Activated B cell treated with CpG ODN at 0.5 μM for 24 hours (primary cell): ENCODE measurements at regions not wholly inside any gene's neighbourhood (a gene's known extent, or its start where the extent isn't known, plus 50 kb on each side); places are given as distances from the start of the nearest gene placed in this dataset.

Experiments
- ATAC-seq: fragments of 200-7000 bp; cut with Tn5 transposase; one replicate; pipeline ENCODE4 v1.10.0; 2021; ENCODE audit warnings: low read depth, mild to moderate bottlenecking, moderate library complexity
- CTCF ChIA-PET: fragments of 350-600 bp; sonication (Branson Sonifier 250); formaldehyde crosslinking; loops from one replicate; lab custom pipeline; 2021; ENCODE audit warnings: antibody characterized with exemption; lab: Charles Lee
- POLR2A ChIA-PET: fragments of 350-600 bp; sonication (Branson Sonifier 250); formaldehyde crosslinking; loops from one replicate; lab custom pipeline; 2021; ENCODE audit warnings: antibody characterized with exemption; lab: Charles Lee
- DNase-seq: peaks from one replicate; pipeline ENCODE4 v3.0.0; 2022
- H3K27ac Mint-ChIP-seq: one replicate; pipeline ENCODE4 v1.8.0; 2020; ENCODE audit warnings: mixed read lengths
- H3K27me3 Mint-ChIP-seq: one replicate; pipeline ENCODE4 v1.8.0; 2021; ENCODE audit warnings: mixed read lengths
- H3K36me3 Mint-ChIP-seq: one replicate; pipeline ENCODE4 v1.8.0; 2021; ENCODE audit warnings: low read depth, mixed read lengths
- H3K4me1 Mint-ChIP-seq: one replicate; pipeline ENCODE4 v1.8.0; 2021; ENCODE audit warnings: mixed read lengths
- H3K4me3 Mint-ChIP-seq: one replicate; pipeline ENCODE4 v1.8.0; 2020; ENCODE audit warnings: mild to moderate bottlenecking, mixed read lengths
- H3K9me3 Mint-ChIP-seq: one replicate; pipeline ENCODE4 v1.8.0; 2020; ENCODE audit warnings: mixed read lengths
- intact Hi-C: fragments of 100-400 bp; cut with micrococcal nuclease; formaldehyde crosslinking; loops from one replicate; pipeline ENCODE4 v1.15.1; 2024
- TF ChIP-seq, protein P1 (sequence below): fragments of 200-600 bp; IDR thresholded peaks from one replicate; pipeline ENCODE4 v1.8.0; 2022; ENCODE audit warnings: antibody characterized with exemption, mild to moderate bottlenecking

GRCh38 chr5:110103081-110103480 is 413.4 kb downstream of the MAN2A1 start:
- POLR2A ChIA-PET = no interaction called here
- ATAC-seq (no peak), DNase-seq (no peak)
- Mint-ChIP-seq H3K27ac (no peak overlapping the region), H3K4me1 (no peaks in the 10 kb centered on the region), H3K9me3 (no peaks in the 10 kb centered on the region), H3K4me3 (no peak overlapping the region), H3K36me3 (no peaks in the 10 kb centered on the region), H3K27me3 (peaks cover 3% of the 10 kb centered on the region)
- CTCF ChIA-PET = no interaction called here
- intact Hi-C loops = no loop called here
- TF ChIP-seq, protein P1, sequence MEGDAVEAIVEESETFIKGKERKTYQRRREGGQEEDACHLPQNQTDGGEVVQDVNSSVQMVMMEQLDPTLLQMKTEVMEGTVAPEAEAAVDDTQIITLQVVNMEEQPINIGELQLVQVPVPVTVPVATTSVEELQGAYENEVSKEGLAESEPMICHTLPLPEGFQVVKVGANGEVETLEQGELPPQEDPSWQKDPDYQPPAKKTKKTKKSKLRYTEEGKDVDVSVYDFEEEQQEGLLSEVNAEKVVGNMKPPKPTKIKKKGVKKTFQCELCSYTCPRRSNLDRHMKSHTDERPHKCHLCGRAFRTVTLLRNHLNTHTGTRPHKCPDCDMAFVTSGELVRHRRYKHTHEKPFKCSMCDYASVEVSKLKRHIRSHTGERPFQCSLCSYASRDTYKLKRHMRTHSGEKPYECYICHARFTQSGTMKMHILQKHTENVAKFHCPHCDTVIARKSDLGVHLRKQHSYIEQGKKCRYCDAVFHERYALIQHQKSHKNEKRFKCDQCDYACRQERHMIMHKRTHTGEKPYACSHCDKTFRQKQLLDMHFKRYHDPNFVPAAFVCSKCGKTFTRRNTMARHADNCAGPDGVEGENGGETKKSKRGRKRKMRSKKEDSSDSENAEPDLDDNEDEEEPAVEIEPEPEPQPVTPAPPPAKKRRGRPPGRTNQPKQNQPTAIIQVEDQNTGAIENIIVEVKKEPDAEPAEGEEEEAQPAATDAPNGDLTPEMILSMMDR = no peak

- Mint-ChIP-seq H3K4me3 (no peak overlapping the region), H3K9me3 (no peaks in the 10 kb centered on the region), H3K27me3 (peaks cover 3% of the 10 kb centered on the region), H3K27ac (no peak overlapping the region), H3K4me1 (no peaks in the 10 kb centered on the region), H3K36me3 (no peaks in the 10 kb centered on the region)
- no peak for ATAC-seq
- CTCF ChIA-PET = no interaction called here
- DNase-seq = no peak
- POLR2A ChIA-PET = no interaction called here
- intact Hi-C loops = no loop called here
- TF ChIP-seq, protein P1 = no peak
These were observed 414.5 kb downstream of the MAN2A1 start for GRCh38 chr5:110104060-110104725.

GRCh38 chr5:110104726-110105669 is 415.3 kb downstream of the MAN2A1 start:
- TF ChIP-seq, protein P1 = no peak
- H3K27ac Mint-ChIP-seq = no peak overlapping the region
- ATAC-seq (no peak), DNase-seq (no peak)
- no peaks in the 10 kb centered on the region for H3K9me3 Mint-ChIP-seq
- H3K4me3 Mint-ChIP-seq = no peak overlapping the region
- CTCF ChIA-PET = no interaction called here
- intact Hi-C loops = no loop called here
- H3K36me3 Mint-ChIP-seq = no peaks in the 10 kb centered on the region
- no peaks in the 10 kb centered on the region for H3K4me1 Mint-ChIP-seq
- POLR2A ChIA-PET = no interaction called here
- H3K27me3 Mint-ChIP-seq = peaks cover 3% of the 10 kb centered on the region

DNA sequence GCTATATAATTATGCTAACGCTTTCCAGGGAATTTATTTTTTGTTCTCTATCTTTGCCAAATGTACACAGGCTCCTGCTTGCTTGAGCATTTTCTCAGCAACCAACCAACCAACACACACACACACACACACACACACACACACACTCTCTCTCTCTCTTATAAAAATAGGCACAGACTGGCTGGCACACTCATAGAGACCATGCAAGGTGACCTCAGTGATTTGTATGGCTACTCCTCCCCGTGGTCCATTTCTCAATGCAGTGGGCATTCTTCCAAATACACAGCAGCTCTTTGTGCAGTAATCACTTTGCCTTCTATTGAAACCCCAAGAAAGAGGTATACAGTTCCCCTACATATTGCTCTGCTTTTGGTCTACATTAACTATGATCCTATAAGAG is 416.0 kb downstream of the MAN2A1 start:
- ChIA-PET POLR2A (no interaction called here), CTCF (no interaction called here)
- H3K27me3 Mint-ChIP-seq = peaks cover 3% of the 10 kb centered on the region
- intact Hi-C loops = no loop called here
- DNase-seq (no peak), ATAC-seq (no peak)
- no peaks in the 10 kb centered on the region for H3K36me3 Mint-ChIP-seq
- TF ChIP-seq, protein P1 = no peak
- no peak overlapping the region for H3K4me3 Mint-ChIP-seq
- H3K27ac Mint-ChIP-seq = no peak overlapping the region
- H3K9me3 Mint-ChIP-seq = no peaks in the 10 kb centered on the region
- H3K4me1 Mint-ChIP-seq = no peaks in the 10 kb centered on the region

GRCh38 chr5:110106750-110107149 is 417.0 kb downstream of the MAN2A1 start:
- no peak overlapping the region for H3K27ac Mint-ChIP-seq

More at GRCh38 chr5:110106750-110107149, 417.0 kb downstream of the MAN2A1 start:
- Mint-ChIP-seq H3K4me3 (no peak overlapping the region), H3K4me1 (no peaks in the 10 kb centered on the region), H3K27me3 (peaks cover 3% of the 10 kb centered on the region), H3K36me3 (no peaks in the 10 kb centered on the region), H3K9me3 (no peaks in the 10 kb centered on the region)
- ChIA-PET CTCF (no interaction called here), POLR2A (no interaction called here)
- DNase-seq = no peak
- intact Hi-C loops = no loop called here
- TF ChIP-seq, protein P1 = no peak
- ATAC-seq = no peak
